H1 (cell line): ENCODE measurements at regions not wholly inside any gene's neighbourhood (a gene's known extent, or its start where the extent isn't known, plus 50 kb on each side); places are given as distances from the start of the nearest gene placed in this dataset.

Source experiments
- BRCA1 ChIP-seq: IDR thresholded peaks from 2 replicates; pipeline ENCODE4 v1.6.1; 2012; ENCODE audit warnings: low read depth, low read length, improper control_type of control experiment
- KDM4A ChIP-seq: IDR thresholded peaks from one replicate; pipeline ENCODE4 v1.7.1; 2012; ENCODE audit warnings: low read depth, mild to moderate bottlenecking, moderate library complexity, low read length, inconsistent platforms; ENCODE audit not compliant: severe bottlenecking
- MAFK ChIP-seq: IDR thresholded peaks from 2 replicates; pipeline ENCODE4 v1.6.1; 2012; ENCODE audit warnings: low read depth, mild to moderate bottlenecking, improper control_type of control experiment, low read length
- TCF12 ChIP-seq: IDR thresholded peaks from 2 replicates; pipeline ENCODE4 v1.6.1; 2011; ENCODE audit warnings: low read depth, mild to moderate bottlenecking, low read length
- TF ChIP-seq, protein P1 (sequence below): IDR thresholded peaks from 2 replicates; pipeline ENCODE4 v1.6.1; 2011; ENCODE audit warnings: low read length, improper control_type of control experiment

GRCh38 chr5:159838551-159839222 lies 77.6 kb upstream of the ADRA1B start (continued):
- TF ChIP-seq, protein P1, sequence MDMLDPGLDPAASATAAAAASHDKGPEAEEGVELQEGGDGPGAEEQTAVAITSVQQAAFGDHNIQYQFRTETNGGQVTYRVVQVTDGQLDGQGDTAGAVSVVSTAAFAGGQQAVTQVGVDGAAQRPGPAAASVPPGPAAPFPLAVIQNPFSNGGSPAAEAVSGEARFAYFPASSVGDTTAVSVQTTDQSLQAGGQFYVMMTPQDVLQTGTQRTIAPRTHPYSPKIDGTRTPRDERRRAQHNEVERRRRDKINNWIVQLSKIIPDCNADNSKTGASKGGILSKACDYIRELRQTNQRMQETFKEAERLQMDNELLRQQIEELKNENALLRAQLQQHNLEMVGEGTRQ: no peak
- no peak for TF ChIP-seq KDM4A
- no peak for TF ChIP-seq BRCA1
- no peak for TF ChIP-seq TCF12
- no peak for TF ChIP-seq MAFK
- TF ChIP-seq, all 59 proteins: peak for 0
